ENCODE measurements at regions not wholly inside any gene's neighbourhood (a gene's known extent, or its start where the extent isn't known, plus 50 kb on each side); places are given as distances from the start of the nearest gene placed in this dataset.

- TF ChIP-seq POLR2AphosphoS5 (IDR thresholded peaks at IDR 0.05) = no peak
- TF ChIP-seq CTCF (IDR thresholded peaks at IDR 0.05) = no peak
- no peak for TF ChIP-seq EP300 (IDR thresholded peaks at IDR 0.05; ENCODE audit: low read depth)
- TF ChIP-seq POLR2A (IDR thresholded peaks at IDR 0.05) = no peak
- 50 to 52% methylated on average over 2 to 3 of the region's 3 CpGs for WGBS, 2 donors (ENCODE audit: low coverage in 1 of 2)
- intact Hi-C loops (cut with DNase I; ENCODE audit: low total_unique reads) = no loop called here
These were observed 454.6 kb upstream of the UBE2E2 start for GRCh38 chr3:22748453-22749045.

GRCh38 chr3:22759636-22760310 is 443.4 kb upstream of the UBE2E2 start:
- DNase-seq = no peak
- H3K27me3 ChIP-seq = no peaks in the 10 kb centered on the region
- H3K36me3 ChIP-seq = no peaks in the 10 kb centered on the region
- in situ Hi-C loops (cut with MboI; ENCODE audit: low pct_ligation_motif_present in 1 of 4, low pct_unique_long_range_greater_than_20kb in 1 of 4, low sequenced_read_pairs in 3 of 4) (no loop called here), intact Hi-C loops (cut with DNase I; ENCODE audit: low total_unique reads) (no loop called here)
- no peaks in the 10 kb centered on the region for H3K4me1 ChIP-seq
- H3K9me3 ChIP-seq = no peaks in the 10 kb centered on the region
- WGBS, 2 donors (ENCODE audit: low coverage in 1 of 2) = 46 to 55% methylated on average over 3 of the region's 3 CpGs
- H3K4me3 ChIP-seq = no peak overlapping the region
- no peak overlapping the region for H3K27ac ChIP-seq
- TF ChIP-seq CTCF (IDR thresholded peaks at IDR 0.05) = no peak
- TF ChIP-seq POLR2AphosphoS5 (IDR thresholded peaks at IDR 0.05) = no peak
- TF ChIP-seq POLR2A (IDR thresholded peaks at IDR 0.05) = no peak
- no peak for TF ChIP-seq EP300 (IDR thresholded peaks at IDR 0.05; ENCODE audit: low read depth)

More at GRCh38 chr3:22748453-22749045, 454.6 kb upstream of the UBE2E2 start:
- no peaks in the 10 kb centered on the region for H3K36me3 ChIP-seq
- no peaks in the 10 kb centered on the region for H3K4me1 ChIP-seq
- no peak overlapping the region for H3K27ac ChIP-seq
- in situ Hi-C loops (cut with MboI; ENCODE audit: low pct_ligation_motif_present in 1 of 4, low pct_unique_long_range_greater_than_20kb in 1 of 4, low sequenced_read_pairs in 3 of 4) = no loop called here
- no peaks in the 10 kb centered on the region for H3K27me3 ChIP-seq
- no peak overlapping the region for H3K4me3 ChIP-seq
- no peak for DNase-seq
- H3K9me3 ChIP-seq = no peaks in the 10 kb centered on the region

- no peak for DNase-seq
- intact Hi-C loops (cut with DNase I; ENCODE audit: low total_unique reads) = no loop called here
- in situ Hi-C loops (cut with MboI; ENCODE audit: low pct_ligation_motif_present in 1 of 4, low pct_unique_long_range_greater_than_20kb in 1 of 4, low sequenced_read_pairs in 3 of 4) = no loop called here
- no peak for TF ChIP-seq EP300 (IDR thresholded peaks at IDR 0.05; ENCODE audit: low read depth)
- no peak for TF ChIP-seq CTCF (IDR thresholded peaks at IDR 0.05)
- TF ChIP-seq POLR2AphosphoS5 (IDR thresholded peaks at IDR 0.05) = no peak
- TF ChIP-seq POLR2A (IDR thresholded peaks at IDR 0.05) = no peak
- Histone ChIP-seq H3K9me3 (no peaks in the 10 kb centered on the region), H3K27ac (no peak overlapping the region), H3K27me3 (no peaks in the 10 kb centered on the region), H3K36me3 (no peaks in the 10 kb centered on the region), H3K4me1 (no peaks in the 10 kb centered on the region), H3K4me3 (no peak overlapping the region)
These were observed 437.4 kb upstream of the UBE2E2 start for GRCh38 chr3:22765679-22766078.

GRCh38 chr3:22777834-22778233 is 425.3 kb upstream of the UBE2E2 start:
- DNase-seq = no peak
- Histone ChIP-seq H3K9me3 (no peaks in the 10 kb centered on the region), H3K4me1 (no peaks in the 10 kb centered on the region), H3K36me3 (no peaks in the 10 kb centered on the region), H3K27ac (no peak overlapping the region), H3K4me3 (no peak overlapping the region), H3K27me3 (no peaks in the 10 kb centered on the region)
- TF ChIP-seq EP300 (IDR thresholded peaks at IDR 0.05; ENCODE audit: low read depth) (no peak), CTCF (IDR thresholded peaks at IDR 0.05) (no peak), POLR2AphosphoS5 (IDR thresholded peaks at IDR 0.05) (no peak), POLR2A (IDR thresholded peaks at IDR 0.05) (no peak)
- in situ Hi-C loops (cut with MboI; ENCODE audit: low pct_ligation_motif_present in 1 of 4, low pct_unique_long_range_greater_than_20kb in 1 of 4, low sequenced_read_pairs in 3 of 4) = no loop called here
- WGBS, 2 donors (ENCODE audit: low coverage in 1 of 2) = 55 to 73% methylated on average over 1 of the region's 1 CpG
- intact Hi-C loops (cut with DNase I; ENCODE audit: low total_unique reads) = no loop called here
